ENCODE measurements at regions not wholly inside any gene's neighbourhood (a gene's known extent, or its start where the extent isn't known, plus 50 kb on each side); places are given as distances from the start of the nearest gene placed in this dataset.

- no peak for TF ChIP-seq CTCF (IDR thresholded peaks at IDR 0.05; ENCODE audit: low read depth, low read length, missing input control)
- TF ChIP-seq MAX (IDR thresholded peaks at IDR 0.05): no peak
- no peak for TF ChIP-seq YY1 (IDR thresholded peaks at IDR 0.05)
- no peak for TF ChIP-seq REST (IDR thresholded peaks at IDR 0.05)
- no peak for TF ChIP-seq FOXA2 (IDR thresholded peaks at IDR 0.05)
- TF ChIP-seq GABPA (IDR thresholded peaks at IDR 0.05 in 1 of 2, conservative IDR thresholded peaks at IDR 0.05 in 1 of 2): no peak
- TF ChIP-seq TAF1 (conservative IDR thresholded peaks at IDR 0.05): no peak
- TF ChIP-seq ATF3 (IDR thresholded peaks at IDR 0.05): no peak
- no peak for TF ChIP-seq EGR1 (IDR thresholded peaks at IDR 0.05; ENCODE audit: low read depth in 2 of 2)
- no peak for TF ChIP-seq JUND (IDR thresholded peaks at IDR 0.05)
- no peak for TF ChIP-seq RAD21 (IDR thresholded peaks at IDR 0.05)
- no peak for TF ChIP-seq SP1 (IDR thresholded peaks at IDR 0.05)
- TF ChIP-seq FOXA1 (IDR thresholded peaks at IDR 0.05): no peak
These were observed 92.1 kb downstream of the SLC25A47 start for GRCh38 chr14:100415226-100415625.

All from liver (tissue), 3 donors.